OCI-LY7 (cell line): ENCODE measurements at regions not wholly inside any gene's neighbourhood (a gene's known extent, or its start where the extent isn't known, plus 50 kb on each side); places are given as distances from the start of the nearest gene placed in this dataset.

Experiments used
- EZH2phosphoT487 ChIP-seq: fragments of 200-600 bp; sonication (generic); IDR thresholded peaks from 2 replicates; pipeline ENCODE4 v1.6.1; 2018; ENCODE audit warnings: low read depth, borderline replicate concordance, mild to moderate bottlenecking, mixed run types, antibody characterized with exemption, low read length, moderate library complexity, mixed read lengths
- TF ChIP-seq, protein P1 (sequence below): fragments of 200-600 bp; sonication (generic); conservative IDR thresholded peaks from 2 replicates; pipeline ENCODE4 v1.5.1; 2014; ENCODE audit warnings: mild to moderate bottlenecking, antibody characterized with exemption, low read length, moderate library complexity, mixed read lengths

- TF ChIP-seq, protein P1, sequence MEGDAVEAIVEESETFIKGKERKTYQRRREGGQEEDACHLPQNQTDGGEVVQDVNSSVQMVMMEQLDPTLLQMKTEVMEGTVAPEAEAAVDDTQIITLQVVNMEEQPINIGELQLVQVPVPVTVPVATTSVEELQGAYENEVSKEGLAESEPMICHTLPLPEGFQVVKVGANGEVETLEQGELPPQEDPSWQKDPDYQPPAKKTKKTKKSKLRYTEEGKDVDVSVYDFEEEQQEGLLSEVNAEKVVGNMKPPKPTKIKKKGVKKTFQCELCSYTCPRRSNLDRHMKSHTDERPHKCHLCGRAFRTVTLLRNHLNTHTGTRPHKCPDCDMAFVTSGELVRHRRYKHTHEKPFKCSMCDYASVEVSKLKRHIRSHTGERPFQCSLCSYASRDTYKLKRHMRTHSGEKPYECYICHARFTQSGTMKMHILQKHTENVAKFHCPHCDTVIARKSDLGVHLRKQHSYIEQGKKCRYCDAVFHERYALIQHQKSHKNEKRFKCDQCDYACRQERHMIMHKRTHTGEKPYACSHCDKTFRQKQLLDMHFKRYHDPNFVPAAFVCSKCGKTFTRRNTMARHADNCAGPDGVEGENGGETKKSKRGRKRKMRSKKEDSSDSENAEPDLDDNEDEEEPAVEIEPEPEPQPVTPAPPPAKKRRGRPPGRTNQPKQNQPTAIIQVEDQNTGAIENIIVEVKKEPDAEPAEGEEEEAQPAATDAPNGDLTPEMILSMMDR: no peak
- TF ChIP-seq EZH2phosphoT487: no peak
Observed at GRCh38 chr1:224846119-224846907, 83.2 kb upstream of the DNAH14 start.
